ENCODE measurements at regions not wholly inside any gene's neighbourhood (a gene's known extent, or its start where the extent isn't known, plus 50 kb on each side); places are given as distances from the start of the nearest gene placed in this dataset.

DNA sequence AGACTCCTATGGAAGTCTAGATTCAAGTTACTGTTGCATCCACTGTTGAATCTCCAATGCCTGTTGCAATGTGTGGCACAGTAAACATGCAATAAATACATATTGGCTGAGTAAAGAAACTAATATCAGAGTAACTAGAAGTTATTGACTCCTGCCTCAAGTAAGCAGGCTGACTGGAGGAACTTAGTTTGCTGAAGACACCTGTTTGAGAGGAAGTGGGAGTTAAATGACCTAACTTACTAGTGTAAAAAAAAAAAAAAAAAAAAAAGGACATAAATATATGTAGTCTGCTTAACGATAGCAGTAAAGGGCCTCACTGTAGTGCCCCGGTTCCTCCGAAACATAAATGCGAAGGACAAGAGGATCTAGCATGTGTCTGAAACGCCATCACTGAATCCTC lies 249.8 kb upstream of the PRDM1 start:
- no peak for DNase-seq (ENCODE audit: insufficient read length, low spot score)
- no peak for FAIRE-seq
- TF ChIP-seq POU2F2 (IDR thresholded peaks at IDR 0.05; ENCODE audit: low read depth, low read length) (no peak), POLR2A (IDR thresholded peaks at IDR 0.05; ENCODE audit: low read depth, low read length) (no peak), PAX5 (IDR thresholded peaks at IDR 0.05; ENCODE audit: insufficient read depth, low read length, severe bottlenecking) (no peak), TAF1 (IDR thresholded peaks at IDR 0.05; ENCODE audit: low read depth, low read length) (no peak), SPI1 (IDR thresholded peaks at IDR 0.05; ENCODE audit: low read depth, low read length) (0 out of 2 replicates have a peak, but pooled peaks have one; percentile 12)

DNA sequence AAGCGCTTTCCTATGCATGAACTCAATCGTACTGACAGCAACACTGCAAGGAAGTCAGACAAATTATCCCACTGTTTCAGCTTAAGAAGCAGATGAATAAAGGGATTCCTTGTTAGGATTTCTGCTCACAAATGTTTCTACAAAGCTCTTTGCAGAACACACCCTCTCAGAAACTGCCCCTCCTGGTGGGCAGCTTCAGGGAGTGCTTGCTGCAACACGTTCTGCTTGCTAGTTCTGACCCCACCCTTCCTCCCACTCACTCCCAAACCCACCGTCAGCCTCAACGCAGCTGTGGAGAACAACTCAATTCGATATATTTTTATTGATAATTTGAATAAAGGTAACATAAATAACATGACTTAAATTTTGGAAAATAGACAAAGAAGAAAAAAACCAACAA lies 250.8 kb upstream of the PRDM1 start:
- DNase-seq (ENCODE audit: insufficient read length, low spot score) (no peak), FAIRE-seq (no peak)
- TF ChIP-seq POLR2A (IDR thresholded peaks at IDR 0.05; ENCODE audit: low read depth, low read length), result no peak
- TF ChIP-seq TAF1 (IDR thresholded peaks at IDR 0.05; ENCODE audit: low read depth, low read length), result no peak
- TF ChIP-seq PAX5 (IDR thresholded peaks at IDR 0.05; ENCODE audit: insufficient read depth, low read length, severe bottlenecking), result no peak

DNA sequence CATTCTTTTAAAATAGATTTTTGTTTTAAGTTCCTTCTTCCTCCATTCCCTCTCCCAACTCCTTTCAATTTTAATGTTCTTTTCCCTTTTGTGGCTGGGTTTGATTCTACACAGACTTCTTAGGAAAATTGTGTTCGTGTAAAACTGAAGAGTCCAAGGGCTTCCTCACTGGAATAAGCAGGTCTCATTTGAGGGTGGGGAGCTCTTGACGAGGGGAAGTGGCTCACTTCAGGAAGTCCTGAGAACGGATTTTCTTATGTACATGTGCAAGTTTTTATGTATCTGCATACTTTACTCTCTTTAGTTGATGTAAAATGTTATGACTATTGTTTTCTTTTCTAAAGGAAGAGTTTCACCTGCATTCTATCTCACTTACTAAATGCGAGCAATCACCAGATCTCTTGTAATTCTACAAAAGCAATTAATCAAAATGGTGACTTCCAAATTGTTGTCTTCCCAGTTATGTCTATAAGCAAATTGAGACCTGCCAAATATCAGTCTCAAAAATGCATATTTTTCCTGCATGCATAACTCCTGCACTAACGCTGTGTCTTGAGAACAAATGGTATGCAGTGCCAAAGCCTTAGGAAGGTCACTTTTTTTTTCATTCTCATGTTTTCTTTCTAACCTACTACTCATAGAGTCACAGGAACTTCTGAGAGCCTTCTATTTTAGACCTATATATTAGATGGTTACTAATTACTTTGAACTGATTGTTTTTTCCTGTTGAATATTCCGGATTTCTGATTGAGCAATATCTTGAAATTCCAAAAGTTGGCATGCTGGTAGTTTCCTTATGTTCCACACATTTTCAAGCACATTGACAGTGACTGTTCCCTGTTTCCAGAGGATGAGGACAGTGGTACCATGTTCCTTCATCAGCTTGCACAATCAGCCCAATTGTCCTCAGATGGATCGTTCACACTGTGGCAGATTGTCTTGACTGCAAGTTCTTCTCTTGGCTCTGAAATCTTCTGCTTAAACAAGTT lies 251.9 kb upstream of the PRDM1 start:
- FAIRE-seq (no peak), DNase-seq (ENCODE audit: insufficient read length, low spot score) (no peak)
- TF ChIP-seq POU2F2 (IDR thresholded peaks at IDR 0.05; ENCODE audit: low read depth, low read length) (no peak), TAF1 (IDR thresholded peaks at IDR 0.05; ENCODE audit: low read depth, low read length) (no peak), POLR2A (IDR thresholded peaks at IDR 0.05; ENCODE audit: low read depth, low read length) (no peak), POLR2AphosphoS5 (IDR thresholded peaks at IDR 0.05; ENCODE audit: low read depth, low read length) (no peak), PAX5 (IDR thresholded peaks at IDR 0.05; ENCODE audit: insufficient read depth, low read length, severe bottlenecking) (no peak), SPI1 (IDR thresholded peaks at IDR 0.05; ENCODE audit: low read depth, low read length) (no peak)

DNA sequence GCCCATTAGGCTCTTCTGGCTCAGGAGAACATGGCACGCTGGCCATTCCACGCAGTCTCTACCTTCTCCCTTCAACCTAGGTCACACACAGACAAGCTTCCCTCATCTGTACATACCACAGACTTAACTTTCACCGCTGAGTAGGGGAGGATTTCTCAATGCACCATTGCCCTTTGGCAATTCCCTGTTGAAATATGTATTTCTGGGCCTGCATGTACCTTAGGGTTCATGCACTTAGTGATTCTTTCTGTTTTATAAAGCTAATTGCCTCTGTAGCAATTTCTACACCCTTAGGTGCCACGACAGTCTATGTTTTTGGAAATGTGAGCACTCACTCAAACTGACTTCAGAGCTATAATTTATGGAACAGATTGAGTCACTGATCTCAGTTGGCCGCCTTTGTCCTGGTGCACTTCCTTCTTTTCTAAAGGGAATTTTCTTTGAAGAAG lies 253.8 kb upstream of the PRDM1 start:
- DNase-seq (ENCODE audit: insufficient read length, low spot score) (no peak), FAIRE-seq (no peak)
- no peak for TF ChIP-seq SPI1 (IDR thresholded peaks at IDR 0.05; ENCODE audit: low read depth, low read length)
- no peak for TF ChIP-seq POLR2AphosphoS5 (IDR thresholded peaks at IDR 0.05; ENCODE audit: low read depth, low read length)
- no peak for TF ChIP-seq POLR2A (IDR thresholded peaks at IDR 0.05; ENCODE audit: low read depth, low read length)
- TF ChIP-seq POU2F2 (IDR thresholded peaks at IDR 0.05; ENCODE audit: low read depth, low read length), result no peak
- TF ChIP-seq PAX5 (IDR thresholded peaks at IDR 0.05; ENCODE audit: insufficient read depth, low read length, severe bottlenecking), result no peak
- no peak for TF ChIP-seq TAF1 (IDR thresholded peaks at IDR 0.05; ENCODE audit: low read depth, low read length)

DNA sequence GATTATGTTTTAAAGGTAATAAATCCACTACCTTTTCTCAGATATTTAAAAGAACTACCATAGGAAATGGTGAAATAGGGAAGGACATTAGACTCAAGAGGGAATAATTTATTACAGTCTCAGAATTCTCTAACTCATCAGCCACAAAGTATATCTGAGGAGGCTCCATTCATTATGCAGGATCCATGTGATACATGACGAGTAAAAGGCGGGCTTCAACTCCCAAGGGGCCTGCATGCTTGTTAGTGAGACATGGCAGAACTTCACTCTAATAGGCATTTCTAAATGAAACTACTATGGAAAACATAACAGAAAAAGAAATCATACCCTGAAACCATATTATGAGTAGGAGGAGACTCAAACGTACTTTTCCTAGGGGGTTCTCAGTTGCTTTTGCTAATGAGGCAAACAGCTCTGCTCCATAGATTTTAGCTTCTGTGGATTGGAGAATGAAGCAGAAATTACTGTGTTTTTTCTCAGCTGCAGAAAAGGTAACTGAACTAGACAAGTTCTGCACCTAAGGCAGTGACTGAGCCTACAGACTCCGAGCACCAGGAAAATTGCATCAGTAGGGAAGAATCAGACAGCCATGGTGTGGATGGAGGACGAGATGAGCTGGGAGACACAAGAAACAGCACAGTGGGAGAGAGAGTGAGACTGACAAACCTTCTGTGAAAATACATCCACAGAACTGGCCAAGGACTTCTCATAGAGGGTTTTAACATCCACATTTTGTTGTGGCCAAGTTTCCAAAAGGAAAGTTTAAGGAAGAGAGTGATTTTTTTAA lies 254.6 kb upstream of the PRDM1 start:
- TF ChIP-seq SPI1 (IDR thresholded peaks at IDR 0.05; ENCODE audit: low read depth, low read length) (no peak), POU2F2 (IDR thresholded peaks at IDR 0.05; ENCODE audit: low read depth, low read length) (no peak), POLR2A (IDR thresholded peaks at IDR 0.05; ENCODE audit: low read depth, low read length) (no peak), TAF1 (IDR thresholded peaks at IDR 0.05; ENCODE audit: low read depth, low read length) (no peak), PAX5 (IDR thresholded peaks at IDR 0.05; ENCODE audit: insufficient read depth, low read length, severe bottlenecking) (no peak), POLR2AphosphoS5 (IDR thresholded peaks at IDR 0.05; ENCODE audit: low read depth, low read length) (no peak)
- DNase-seq (ENCODE audit: insufficient read length, low spot score) (no peak), FAIRE-seq (no peak)

DNA sequence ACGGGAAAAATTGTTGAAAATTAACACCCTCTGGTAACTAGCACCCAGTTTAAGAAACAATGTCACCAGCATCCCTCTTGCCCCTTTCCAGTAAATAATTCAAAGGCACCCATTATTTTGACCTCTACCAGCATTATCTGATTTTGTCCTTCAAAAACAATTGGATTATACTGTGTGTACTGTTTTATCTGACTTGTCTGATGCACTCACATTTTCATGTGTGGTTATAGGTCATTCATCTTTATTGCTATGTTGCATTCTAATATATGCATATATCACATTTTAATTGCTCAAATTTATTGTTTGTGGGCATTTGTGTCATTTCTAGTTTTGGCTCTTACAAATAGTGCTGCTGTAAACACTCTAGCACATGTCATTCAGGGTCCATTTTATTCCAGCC lies 260.9 kb upstream of the PRDM1 start:
- TF ChIP-seq POU2F2 (IDR thresholded peaks at IDR 0.05; ENCODE audit: low read depth, low read length), result no peak
- no peak for TF ChIP-seq PAX5 (IDR thresholded peaks at IDR 0.05; ENCODE audit: insufficient read depth, low read length, severe bottlenecking)
- no peak for TF ChIP-seq POLR2AphosphoS5 (IDR thresholded peaks at IDR 0.05; ENCODE audit: low read depth, low read length)
- TF ChIP-seq TAF1 (IDR thresholded peaks at IDR 0.05; ENCODE audit: low read depth, low read length), result no peak
- no peak for TF ChIP-seq SPI1 (IDR thresholded peaks at IDR 0.05; ENCODE audit: low read depth, low read length)
- no peak for TF ChIP-seq POLR2A (IDR thresholded peaks at IDR 0.05; ENCODE audit: low read depth, low read length)
- no peak for DNase-seq (ENCODE audit: insufficient read length, low spot score)
- no peak for FAIRE-seq

DNA sequence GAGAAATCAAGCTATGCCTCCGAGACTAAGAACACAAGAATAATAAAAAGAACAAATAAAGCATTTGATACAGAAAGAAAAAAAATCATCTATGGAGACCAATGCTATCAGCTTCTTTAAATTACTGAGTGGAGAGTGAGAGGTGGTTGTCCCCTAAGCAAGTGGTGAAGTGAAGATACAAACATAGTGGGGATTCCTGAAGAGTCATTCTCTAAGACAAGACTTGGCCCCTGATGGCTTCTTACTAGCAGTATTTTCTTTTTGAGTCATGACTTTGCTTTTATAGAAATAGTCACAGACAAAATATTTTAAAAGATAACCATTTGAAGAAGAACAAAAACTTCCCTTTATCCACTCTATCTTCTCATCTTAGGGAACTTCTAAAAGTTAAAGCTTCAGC lies 261.4 kb upstream of the PRDM1 start:
- FAIRE-seq (no peak), DNase-seq (ENCODE audit: insufficient read length, low spot score) (no peak)

DNA sequence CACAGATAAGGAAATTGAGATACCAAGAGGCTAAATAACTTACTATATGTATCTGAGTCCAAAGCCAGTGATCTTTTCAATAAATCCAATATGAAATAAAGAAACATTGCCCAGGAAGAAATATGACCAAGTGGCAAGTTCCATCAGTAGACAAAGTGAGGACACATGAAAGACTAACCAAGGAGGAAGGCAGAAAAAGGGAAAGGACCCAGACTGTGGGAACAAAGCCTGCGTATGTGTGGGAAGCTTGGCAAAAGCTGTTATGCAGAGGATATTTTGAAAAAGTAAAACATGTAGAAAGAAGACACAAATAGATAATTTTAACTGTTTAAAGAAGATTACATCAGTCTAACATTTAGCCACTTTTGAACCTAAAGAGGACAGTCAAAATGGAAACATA lies 264.4 kb upstream of the PRDM1 start:
- FAIRE-seq, result no peak
- TF ChIP-seq PAX5 (IDR thresholded peaks at IDR 0.05; ENCODE audit: insufficient read depth, low read length, severe bottlenecking) (no peak), POLR2A (IDR thresholded peaks at IDR 0.05; ENCODE audit: low read depth, low read length) (no peak), TAF1 (IDR thresholded peaks at IDR 0.05; ENCODE audit: low read depth, low read length) (no peak), POU2F2 (IDR thresholded peaks at IDR 0.05; ENCODE audit: low read depth, low read length) (no peak), POLR2AphosphoS5 (IDR thresholded peaks at IDR 0.05; ENCODE audit: low read depth, low read length) (no peak), SPI1 (IDR thresholded peaks at IDR 0.05; ENCODE audit: low read depth, low read length) (no peak)
- DNase-seq (ENCODE audit: insufficient read length, low spot score), result no peak

More for the DNA sequence above, 261.4 kb upstream of the PRDM1 start:
- TF ChIP-seq POLR2A (IDR thresholded peaks at IDR 0.05; ENCODE audit: low read depth, low read length) (no peak), SPI1 (IDR thresholded peaks at IDR 0.05; ENCODE audit: low read depth, low read length) (no peak), POU2F2 (IDR thresholded peaks at IDR 0.05; ENCODE audit: low read depth, low read length) (no peak), POLR2AphosphoS5 (IDR thresholded peaks at IDR 0.05; ENCODE audit: low read depth, low read length) (no peak), TAF1 (IDR thresholded peaks at IDR 0.05; ENCODE audit: low read depth, low read length) (no peak), PAX5 (IDR thresholded peaks at IDR 0.05; ENCODE audit: insufficient read depth, low read length, severe bottlenecking) (no peak)

DNA sequence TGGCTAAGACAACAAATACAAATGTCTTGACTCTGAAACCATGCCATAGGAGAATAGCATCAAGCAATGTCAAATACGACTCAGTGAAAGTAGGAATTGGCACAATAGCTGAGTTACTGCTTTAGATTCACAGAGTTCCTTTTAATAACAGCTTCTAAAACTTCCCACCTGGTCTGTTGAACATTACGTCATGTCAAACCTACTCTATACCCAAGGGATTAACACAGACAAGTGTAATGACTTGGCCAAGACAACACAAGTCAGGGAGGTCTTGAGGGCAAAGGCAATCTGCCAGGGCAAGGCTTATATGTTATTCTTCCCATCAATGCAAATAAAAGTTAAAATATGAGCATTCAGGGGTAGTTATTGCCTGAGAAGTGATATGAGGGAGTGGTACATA lies 265.1 kb upstream of the PRDM1 start:
- DNase-seq (ENCODE audit: insufficient read length, low spot score) (no peak), FAIRE-seq (no peak)
- TF ChIP-seq PAX5 (IDR thresholded peaks at IDR 0.05; ENCODE audit: insufficient read depth, low read length, severe bottlenecking), result no peak
- no peak for TF ChIP-seq POU2F2 (IDR thresholded peaks at IDR 0.05; ENCODE audit: low read depth, low read length)

Measured in GM12891 (cell line).